ENCODE measurements at regions not wholly inside any gene's neighbourhood (a gene's known extent, or its start where the extent isn't known, plus 50 kb on each side); places are given as distances from the start of the nearest gene placed in this dataset.

DNA sequence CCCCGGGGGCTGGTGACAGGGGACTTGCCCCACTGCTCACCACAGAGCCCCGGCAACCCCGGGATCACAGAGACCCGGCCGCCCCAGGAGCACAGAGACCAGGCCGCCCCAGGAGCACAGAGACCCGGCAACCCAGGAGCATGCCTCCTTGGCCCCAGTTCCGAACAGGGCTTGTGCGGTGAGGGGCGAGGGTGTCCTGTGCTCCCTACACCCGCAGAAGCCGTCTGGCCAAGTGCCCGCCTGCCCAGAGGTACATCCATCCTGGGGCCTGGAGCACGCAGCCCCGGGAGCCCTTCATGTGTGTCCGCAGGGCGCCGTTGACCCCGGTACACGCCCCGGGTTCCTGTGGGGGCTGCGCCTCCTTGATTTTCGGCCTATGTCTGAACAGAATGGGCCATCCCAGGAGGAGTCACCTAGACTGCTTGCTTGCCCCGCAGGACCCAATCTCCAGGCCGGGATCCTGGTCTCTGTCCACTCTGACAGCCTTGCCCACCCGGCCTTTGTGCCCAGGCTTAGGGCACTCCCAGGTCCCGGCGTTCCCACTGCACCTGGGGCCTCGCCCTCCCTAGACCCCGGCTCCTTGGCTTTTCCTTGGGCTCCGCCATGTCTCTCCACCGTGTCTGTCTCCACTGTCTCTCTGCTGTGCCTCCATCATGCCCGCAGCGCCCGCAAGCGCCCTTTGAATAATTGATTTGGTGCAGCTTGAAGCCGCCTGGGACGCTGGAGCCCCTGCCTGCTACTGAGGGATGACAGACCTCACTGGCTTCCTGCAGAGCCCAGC, 219.8 kb downstream of the ERMARD start:
- no peaks in the 10 kb centered on the region for H3K4me1 ChIP-seq
- intact Hi-C loops (cut with DNase I), result no loop called here
- no peak for TF ChIP-seq CTCF (IDR thresholded peaks at IDR 0.05)
- H3K9me3 ChIP-seq, result no peaks in the 10 kb centered on the region
- H3K9ac ChIP-seq (ENCODE audit: low read depth in 2 of 2, low read length in 2 of 2), result no peak overlapping the region
- H3K27ac ChIP-seq, result no peak overlapping the region
- H3K36me3 ChIP-seq, result no peaks in the 10 kb centered on the region
- H3K27me3 ChIP-seq, result no peaks in the 10 kb centered on the region
- peak; percentile 3 for DNase-seq
- no peak overlapping the region for H3K4me3 ChIP-seq

DNA sequence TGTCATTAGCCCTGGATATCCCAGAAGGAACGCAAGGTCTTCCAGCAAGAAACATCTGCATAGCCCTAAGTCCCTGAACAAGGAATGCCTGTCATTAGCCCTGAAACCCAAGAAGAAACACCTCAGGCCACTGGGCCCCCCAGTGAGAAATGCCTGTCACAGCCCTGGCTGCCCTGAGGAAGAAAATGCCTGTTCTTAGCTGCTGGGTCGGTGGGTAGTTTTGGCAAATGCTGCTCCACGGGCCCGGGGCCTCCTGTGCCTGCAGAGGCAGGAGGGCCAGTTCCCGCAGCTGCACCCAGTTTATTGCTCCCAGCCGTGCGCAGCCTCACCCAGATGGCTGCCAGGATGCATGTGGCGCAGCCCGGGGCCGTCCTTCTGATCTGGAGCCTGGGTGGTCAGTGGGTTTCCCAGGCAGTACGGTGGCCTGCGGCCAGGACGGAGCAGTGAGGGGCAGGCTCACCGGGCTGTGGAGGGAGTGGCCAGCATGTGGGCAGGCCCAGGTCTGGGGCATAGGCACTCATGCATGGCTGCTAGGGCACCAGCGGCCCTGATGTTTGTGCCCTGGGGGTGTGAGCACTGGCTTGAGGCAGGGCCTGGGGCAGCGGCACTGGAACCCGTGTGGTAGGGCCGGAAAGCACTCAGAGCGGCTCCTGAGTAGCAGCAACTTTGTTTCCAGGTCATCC, 219.0 kb downstream of the ERMARD start:
- no peak for TF ChIP-seq CTCF (IDR thresholded peaks at IDR 0.05)
- peak; percentile 4 for DNase-seq
- no peaks in the 10 kb centered on the region for H3K36me3 ChIP-seq
- intact Hi-C loops (cut with DNase I), result no loop called here
- H3K27ac ChIP-seq, result no peak overlapping the region
- H3K4me3 ChIP-seq, result no peak overlapping the region
- H3K4me1 ChIP-seq, result no peaks in the 10 kb centered on the region
- H3K9me3 ChIP-seq, result no peaks in the 10 kb centered on the region
- no peak overlapping the region for H3K9ac ChIP-seq (ENCODE audit: low read depth in 2 of 2, low read length in 2 of 2)
- no peaks in the 10 kb centered on the region for H3K27me3 ChIP-seq

DNA sequence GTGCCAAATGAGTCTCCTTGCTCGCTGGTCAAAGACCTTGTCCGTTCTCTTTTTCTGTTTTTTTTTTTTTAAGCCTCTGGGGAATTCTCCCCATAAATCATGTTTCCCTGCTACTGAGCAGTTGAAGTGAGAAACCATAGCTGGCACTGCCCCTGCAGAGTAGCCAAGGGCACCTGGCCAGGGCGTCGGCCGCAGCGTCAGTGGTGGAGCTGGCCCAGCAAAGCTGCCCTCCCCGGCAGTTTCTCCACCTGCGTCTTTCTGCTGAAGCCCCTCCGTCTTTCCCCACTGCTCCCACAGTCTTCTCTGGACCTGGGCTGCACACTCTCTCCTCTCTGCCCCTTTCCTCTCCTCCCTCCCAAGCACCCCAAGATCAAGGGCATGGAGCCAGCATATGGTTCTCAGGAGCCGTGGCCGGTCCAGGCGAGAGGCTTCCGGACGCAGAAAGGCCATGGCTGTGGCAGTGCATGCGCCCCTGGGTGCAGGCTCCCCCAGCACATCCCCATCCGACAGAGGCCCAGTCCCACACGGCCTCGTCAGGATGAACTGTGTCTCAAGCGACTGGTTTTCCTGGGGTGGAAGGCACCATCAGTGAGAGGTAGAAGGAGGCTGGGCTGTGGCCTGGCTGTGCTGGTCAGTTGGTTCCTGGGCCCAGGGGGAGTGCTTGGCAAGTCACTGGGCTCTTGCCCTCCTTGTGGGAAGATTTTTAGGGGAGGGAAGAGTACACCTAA, 218.1 kb downstream of the ERMARD start:
- no peak overlapping the region for H3K9ac ChIP-seq (ENCODE audit: low read depth in 2 of 2, low read length in 2 of 2)
- H3K36me3 ChIP-seq, result no peaks in the 10 kb centered on the region
- no peaks in the 10 kb centered on the region for H3K4me1 ChIP-seq
- no peak for DNase-seq
- H3K27ac ChIP-seq, result no peak overlapping the region
- intact Hi-C loops (cut with DNase I), result no loop called here
- H3K27me3 ChIP-seq, result no peaks in the 10 kb centered on the region
- no peak overlapping the region for H3K4me3 ChIP-seq
- no peaks in the 10 kb centered on the region for H3K9me3 ChIP-seq
- no peak for TF ChIP-seq CTCF (IDR thresholded peaks at IDR 0.05)

- Histone ChIP-seq H3K36me3 (no peaks in the 10 kb centered on the region), H3K27me3 (no peaks in the 10 kb centered on the region), H3K9me3 (no peaks in the 10 kb centered on the region), H3K27ac (no peak overlapping the region), H3K4me3 (no peak overlapping the region), H3K9ac (ENCODE audit: low read depth in 2 of 2, low read length in 2 of 2) (no peak overlapping the region), H3K4me1 (no peaks in the 10 kb centered on the region)
- no peak for TF ChIP-seq CTCF (IDR thresholded peaks at IDR 0.05)
- DNase-seq, result peak; percentile 3
- intact Hi-C loops (cut with DNase I), result no loop called here
These were observed 217.3 kb downstream of the ERMARD start for GRCh38 chr6:169968541-169969270.

DNA sequence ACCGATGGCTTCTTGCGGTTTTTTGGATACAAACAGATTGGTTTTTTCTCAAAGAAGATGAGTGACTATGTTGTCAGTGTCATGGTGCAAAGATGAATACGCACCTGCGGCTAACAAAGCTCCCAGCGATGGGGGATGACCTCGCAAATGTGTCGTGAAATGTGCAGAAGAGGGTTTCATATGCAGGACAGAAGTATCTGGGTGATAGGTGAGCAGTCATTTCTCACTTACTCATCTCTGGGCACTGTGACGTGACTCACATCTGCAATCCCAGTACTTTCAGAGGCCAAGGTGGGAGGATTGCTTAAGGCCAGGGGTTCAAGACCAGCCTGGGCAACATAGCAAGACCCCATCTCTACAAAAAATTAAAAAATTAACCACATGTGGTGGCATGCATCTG, 216.3 kb downstream of the ERMARD start:
- DNase-seq, result peak; percentile 10
- H3K36me3 ChIP-seq, result no peaks in the 10 kb centered on the region
- no peaks in the 10 kb centered on the region for H3K4me1 ChIP-seq
- no peaks in the 10 kb centered on the region for H3K27me3 ChIP-seq
- intact Hi-C loops (cut with DNase I), result no loop called here
- H3K27ac ChIP-seq, result no peak overlapping the region
- no peak overlapping the region for H3K4me3 ChIP-seq
- H3K9me3 ChIP-seq, result no peaks in the 10 kb centered on the region
- no peak for TF ChIP-seq CTCF (IDR thresholded peaks at IDR 0.05)
- H3K9ac ChIP-seq (ENCODE audit: low read depth in 2 of 2, low read length in 2 of 2), result no peak overlapping the region

Measured in colonic mucosa (tissue), 4 donors.